ENCODE measurements at regions not wholly inside any gene's neighbourhood (a gene's known extent, or its start where the extent isn't known, plus 50 kb on each side); places are given as distances from the start of the nearest gene placed in this dataset.

- H3K36me3 ChIP-seq (ENCODE audit: control insufficient read depth in 2 of 3, insufficient read depth in 3 of 3, low read length in 3 of 3), result no peaks in the 10 kb centered on the region
- FAIRE-seq (no peak), DNase-seq (peak in 1 of 5 donors; percentile 7)
- H3K4me1 ChIP-seq (ENCODE audit: control insufficient read depth in 2 of 3, insufficient read depth in 2 of 3, low read depth in 1 of 3, low read length in 3 of 3), result no peaks in the 10 kb centered on the region
- TF ChIP-seq CTCF (IDR thresholded peaks at IDR 0.05; ENCODE audit: borderline replicate concordance, extremely low read depth, insufficient read depth), result peak; percentile 10
- H3K27ac ChIP-seq (ENCODE audit: low read depth in 2 of 2, low read length in 2 of 2), result no peak overlapping the region
- intact Hi-C loops (cut with DNase I), result no loop called here
- H3K9me3 ChIP-seq (ENCODE audit: control insufficient read depth in 2 of 3, insufficient read depth in 1 of 3, low read length in 3 of 3), result no peaks in the 10 kb centered on the region
- no peaks in the 10 kb centered on the region for H3K27me3 ChIP-seq (ENCODE audit: control insufficient read depth, insufficient read depth, low read length)
- no peak overlapping the region for H3K9ac ChIP-seq (ENCODE audit: low read length in 3 of 3)
- no peak overlapping the region for H3K4me3 ChIP-seq (ENCODE audit: low read length in 3 of 3)
Measured at GRCh38 chr4:35151816-35152572, 1092.3 kb downstream of the ARAP2 start.

GRCh38 chr4:35163168-35163567, 1081.1 kb downstream of the ARAP2 start:
- H3K4me3 ChIP-seq (ENCODE audit: low read length in 3 of 3), result no peak overlapping the region
- no peak for FAIRE-seq

GRCh38 chr4:35164063-35164462, 1080.3 kb downstream of the ARAP2 start:
- H3K9me3 ChIP-seq (ENCODE audit: control insufficient read depth in 2 of 3, insufficient read depth in 1 of 3, low read length in 3 of 3), result no peaks in the 10 kb centered on the region
- no peak for TF ChIP-seq CTCF (IDR thresholded peaks at IDR 0.05; ENCODE audit: borderline replicate concordance, extremely low read depth, insufficient read depth)
- intact Hi-C loops (cut with DNase I), result no loop called here
- H3K36me3 ChIP-seq (ENCODE audit: control insufficient read depth in 2 of 3, insufficient read depth in 3 of 3, low read length in 3 of 3), result no peaks in the 10 kb centered on the region
- H3K27ac ChIP-seq (ENCODE audit: low read depth in 2 of 2, low read length in 2 of 2), result no peak overlapping the region
- FAIRE-seq, result no peak
- H3K4me3 ChIP-seq (ENCODE audit: low read length in 3 of 3), result no peak overlapping the region
- no peaks in the 10 kb centered on the region for H3K4me1 ChIP-seq (ENCODE audit: control insufficient read depth in 2 of 3, insufficient read depth in 2 of 3, low read depth in 1 of 3, low read length in 3 of 3)
- DNase-seq, result no peak
- H3K27me3 ChIP-seq (ENCODE audit: control insufficient read depth, insufficient read depth, low read length), result no peaks in the 10 kb centered on the region
- no peak overlapping the region for H3K9ac ChIP-seq (ENCODE audit: low read length in 3 of 3)

More at GRCh38 chr4:35163168-35163567, 1081.1 kb downstream of the ARAP2 start:
- Histone ChIP-seq H3K9me3 (ENCODE audit: control insufficient read depth in 2 of 3, insufficient read depth in 1 of 3, low read length in 3 of 3) (no peaks in the 10 kb centered on the region), H3K27ac (ENCODE audit: low read depth in 2 of 2, low read length in 2 of 2) (no peak overlapping the region), H3K27me3 (ENCODE audit: control insufficient read depth, insufficient read depth, low read length) (no peaks in the 10 kb centered on the region), H3K4me1 (ENCODE audit: control insufficient read depth in 2 of 3, insufficient read depth in 2 of 3, low read depth in 1 of 3, low read length in 3 of 3) (no peaks in the 10 kb centered on the region), H3K36me3 (ENCODE audit: control insufficient read depth in 2 of 3, insufficient read depth in 3 of 3, low read length in 3 of 3) (no peaks in the 10 kb centered on the region), H3K9ac (ENCODE audit: low read length in 3 of 3) (no peak overlapping the region)
- DNase-seq, result peak in 2 of 5 donors; percentile 7 to 8
- no peak for TF ChIP-seq CTCF (IDR thresholded peaks at IDR 0.05; ENCODE audit: borderline replicate concordance, extremely low read depth, insufficient read depth)
- intact Hi-C loops (cut with DNase I), result no loop called here

Measured in kidney (tissue), 13 donors.